COR-L47 (cell line): ENCODE measurements at regions not wholly inside any gene's neighbourhood (a gene's known extent, or its start where the extent isn't known, plus 50 kb on each side); places are given as distances from the start of the nearest gene placed in this dataset.

Experiments used
- DNase-seq: peaks from one replicate; lab custom pipeline; 2025; lab: John Stamatoyannopoulos, UW

- no peak for DNase-seq
These were observed 916.0 kb downstream of the TECRL start for GRCh38 chr4:63493265-63493664.

GRCh38 chr4:63492515-63492914 is 916.7 kb downstream of the TECRL start:
- no peak for DNase-seq

- no peak for DNase-seq
These were observed 944.9 kb downstream of the TECRL start for GRCh38 chr4:63464393-63464792.

- DNase-seq, result no peak
These were observed 949.2 kb downstream of the TECRL start for GRCh38 chr4:63460075-63460474.

GRCh38 chr4:63459329-63459728 is 949.9 kb downstream of the TECRL start:
- DNase-seq, result no peak

GRCh38 chr4:63458010-63458409 is 951.2 kb downstream of the TECRL start:
- DNase-seq, result no peak

- no peak for DNase-seq
These were observed 969.0 kb downstream of the TECRL start for GRCh38 chr4:63440236-63440635.

GRCh38 chr4:63430105-63430504 is 979.1 kb downstream of the TECRL start:
- no peak for DNase-seq

GRCh38 chr4:63396269-63396668 is 1013.0 kb downstream of the TECRL start:
- no peak for DNase-seq

- DNase-seq, result no peak
These were observed 1015.7 kb downstream of the TECRL start for GRCh38 chr4:63393544-63393943.

- no peak for DNase-seq
These were observed 1029.3 kb downstream of the TECRL start for GRCh38 chr4:63379750-63380522.

- DNase-seq, result no peak
These were observed 1038.2 kb downstream of the TECRL start for GRCh38 chr4:63371001-63371400.

- no peak for DNase-seq
These were observed 1047.6 kb downstream of the TECRL start for GRCh38 chr4:63361628-63362027.

GRCh38 chr4:63361066-63361465 is 1048.2 kb downstream of the TECRL start:
- no peak for DNase-seq

- no peak for DNase-seq
These were observed 1059.6 kb downstream of the TECRL start for GRCh38 chr4:63349674-63350025.

- no peak for DNase-seq
These were observed 1060.2 kb downstream of the TECRL start for GRCh38 chr4:63348735-63349673.

GRCh38 chr4:63325140-63325539 is 1084.1 kb downstream of the TECRL start:
- no peak for DNase-seq

GRCh38 chr4:63316633-63317032 is 1092.6 kb downstream of the TECRL start:
- no peak for DNase-seq

- DNase-seq, result no peak
These were observed 1093.6 kb downstream of the TECRL start for GRCh38 chr4:63315651-63316050.

- DNase-seq, result no peak
These were observed 1100.6 kb downstream of the TECRL start for GRCh38 chr4:63308697-63309096.

GRCh38 chr4:63302792-63303191 is 1106.5 kb downstream of the TECRL start:
- DNase-seq, result no peak

GRCh38 chr4:63302078-63302477 is 1107.2 kb downstream of the TECRL start:
- no peak for DNase-seq

GRCh38 chr4:63296773-63297172 is 1112.5 kb downstream of the TECRL start:
- peak; percentile 9 for DNase-seq
